KMS-11 (cell line): ENCODE measurements at regions not wholly inside any gene's neighbourhood (a gene's known extent, or its start where the extent isn't known, plus 50 kb on each side); places are given as distances from the start of the nearest gene placed in this dataset.
"Not testable (repeated sequence)": the region's sequence is repeated elsewhere in the genome, so short reads cannot be mapped to it uniquely, and the experiment has no call there.

ENCODE experiments used
- H2AFZ ChIP-seq: fragments of 200-600 bp; sonication (generic); 2 replicates; pipeline ENCODE4 v1.6.1; 2016; ENCODE audit warnings: antibody characterized with exemption, mixed run types, low read depth
- H3K27ac ChIP-seq: fragments of 200-600 bp; sonication (generic); 2 replicates; pipeline ENCODE4 v1.6.1; 2016; ENCODE audit warnings: mild to moderate bottlenecking, mixed run types
- H3K27me3 ChIP-seq: fragments of 200-600 bp; sonication (generic); 2 replicates; pipeline ENCODE4 v1.6.1; 2017; ENCODE audit warnings: mild to moderate bottlenecking, low read depth, mixed run types, moderate library complexity; ENCODE audit not compliant: insufficient read depth
- H3K36me3 ChIP-seq: fragments of 200-600 bp; sonication (generic); 2 replicates; pipeline ENCODE4 v1.6.1; 2017; ENCODE audit warnings: mild to moderate bottlenecking, mixed run types; ENCODE audit not compliant: insufficient read depth
- H3K4me1 ChIP-seq: fragments of 200-600 bp; sonication (generic); 2 replicates; pipeline ENCODE4 v1.6.1; 2016; ENCODE audit warnings: mild to moderate bottlenecking, low read depth, mixed run types; ENCODE audit not compliant: poor library complexity, severe bottlenecking
- H3K4me2 ChIP-seq: fragments of 200-600 bp; sonication (generic); 2 replicates; pipeline ENCODE4 v1.7.0; 2016; ENCODE audit warnings: mild to moderate bottlenecking, mixed run types
- H3K4me3 ChIP-seq: fragments of 200-600 bp; sonication (generic); IDR thresholded peaks from 2 replicates; pipeline ENCODE4 v1.6.1; 2017; ENCODE audit warnings: low read depth, low read length, mixed read lengths; ENCODE audit not compliant: insufficient read depth
- H3K79me2 ChIP-seq: fragments of 200-600 bp; sonication (generic); 2 replicates; pipeline ENCODE4 v1.6.1; 2016; ENCODE audit warnings: low read depth, mixed run types; ENCODE audit not compliant: insufficient read depth
- H3K9ac ChIP-seq: fragments of 200-600 bp; sonication (generic); 2 replicates; pipeline ENCODE4 v1.6.1; 2016; ENCODE audit warnings: mild to moderate bottlenecking, mixed run types
- H4K20me1 ChIP-seq: fragments of 200-600 bp; sonication (generic); 2 replicates; pipeline ENCODE4 v1.6.1; 2016; ENCODE audit warnings: mild to moderate bottlenecking, mixed run types; ENCODE audit not compliant: insufficient read depth
- TF ChIP-seq, protein P1 (sequence below): fragments of 200-600 bp; sonication (generic); conservative IDR thresholded peaks from 2 replicates; pipeline ENCODE4 v1.6.1; 2017; ENCODE audit warnings: low read depth, mild to moderate bottlenecking, antibody characterized with exemption, low read length, moderate library complexity, mixed read lengths

DNA sequence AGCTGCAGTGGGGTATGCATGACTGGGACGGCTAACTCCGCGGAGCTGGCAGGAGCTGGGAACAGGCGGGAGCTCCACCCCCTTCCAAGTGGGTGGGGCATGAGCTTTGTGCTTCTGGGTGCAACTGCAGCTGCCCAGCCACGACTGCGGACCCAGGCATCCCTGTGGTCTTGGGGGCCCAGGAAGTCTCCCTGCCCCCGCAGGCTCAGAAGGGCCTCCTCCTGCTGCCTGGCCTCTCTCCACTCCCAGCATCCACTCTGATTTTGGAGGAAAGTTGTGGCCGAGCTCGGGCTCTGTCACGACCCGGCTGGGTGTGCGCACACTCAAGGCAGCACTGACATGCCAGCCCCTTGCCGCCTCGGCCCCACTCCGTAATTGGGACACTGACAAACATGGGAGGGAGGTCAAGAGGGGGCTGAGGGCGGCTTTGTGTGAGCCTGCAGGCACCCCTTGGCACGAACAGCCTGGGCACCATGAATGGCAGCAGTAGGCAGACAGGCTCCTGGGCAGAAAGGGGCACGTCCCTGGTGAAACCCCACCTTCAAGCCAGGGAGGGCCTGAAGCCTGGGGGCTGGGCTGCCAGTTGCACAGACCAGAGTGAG, 822.6 kb downstream of the GLUD2 start:
- no peaks in the 10 kb centered on the region for H3K27me3 ChIP-seq
- no peak overlapping the region for H3K4me3 ChIP-seq
- TF ChIP-seq, protein P1, sequence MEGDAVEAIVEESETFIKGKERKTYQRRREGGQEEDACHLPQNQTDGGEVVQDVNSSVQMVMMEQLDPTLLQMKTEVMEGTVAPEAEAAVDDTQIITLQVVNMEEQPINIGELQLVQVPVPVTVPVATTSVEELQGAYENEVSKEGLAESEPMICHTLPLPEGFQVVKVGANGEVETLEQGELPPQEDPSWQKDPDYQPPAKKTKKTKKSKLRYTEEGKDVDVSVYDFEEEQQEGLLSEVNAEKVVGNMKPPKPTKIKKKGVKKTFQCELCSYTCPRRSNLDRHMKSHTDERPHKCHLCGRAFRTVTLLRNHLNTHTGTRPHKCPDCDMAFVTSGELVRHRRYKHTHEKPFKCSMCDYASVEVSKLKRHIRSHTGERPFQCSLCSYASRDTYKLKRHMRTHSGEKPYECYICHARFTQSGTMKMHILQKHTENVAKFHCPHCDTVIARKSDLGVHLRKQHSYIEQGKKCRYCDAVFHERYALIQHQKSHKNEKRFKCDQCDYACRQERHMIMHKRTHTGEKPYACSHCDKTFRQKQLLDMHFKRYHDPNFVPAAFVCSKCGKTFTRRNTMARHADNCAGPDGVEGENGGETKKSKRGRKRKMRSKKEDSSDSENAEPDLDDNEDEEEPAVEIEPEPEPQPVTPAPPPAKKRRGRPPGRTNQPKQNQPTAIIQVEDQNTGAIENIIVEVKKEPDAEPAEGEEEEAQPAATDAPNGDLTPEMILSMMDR = no peak
- H3K79me2 ChIP-seq = no peaks in the 10 kb centered on the region
- H3K4me2 ChIP-seq = no peak overlapping the region
- no peaks in the 10 kb centered on the region for H4K20me1 ChIP-seq
- H3K27ac ChIP-seq = no peak overlapping the region
- no peak overlapping the region for H3K9ac ChIP-seq
- no peak overlapping the region for H2AFZ ChIP-seq
- no peaks in the 10 kb centered on the region for H3K4me1 ChIP-seq
- no peaks in the 10 kb centered on the region for H3K36me3 ChIP-seq

DNA sequence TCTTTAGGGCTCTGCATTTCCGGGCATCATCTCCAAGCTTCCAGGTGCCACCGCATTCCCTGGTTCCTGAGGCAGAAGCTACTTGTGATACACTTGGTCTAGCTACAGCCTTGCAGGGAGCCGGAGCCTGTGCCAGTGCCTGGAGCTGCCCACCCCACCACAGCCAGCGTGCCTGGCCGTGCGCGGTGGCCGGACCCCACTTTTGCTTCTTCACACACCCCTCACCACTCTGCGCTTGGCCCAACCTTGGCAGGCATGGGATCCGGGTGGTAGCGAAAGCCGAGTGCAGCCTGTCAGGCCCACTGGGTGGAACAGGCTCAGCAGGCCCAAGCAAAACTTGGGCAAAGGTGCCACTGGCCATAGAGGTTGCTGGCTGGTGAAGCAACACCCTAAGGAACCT, 823.7 kb downstream of the GLUD2 start:
- H3K27ac ChIP-seq = no peak overlapping the region
- no peak overlapping the region for H3K4me2 ChIP-seq
- no peaks in the 10 kb centered on the region for H3K36me3 ChIP-seq
- TF ChIP-seq, protein P1 = no peak
- H4K20me1 ChIP-seq = no peaks in the 10 kb centered on the region
- H3K4me1 ChIP-seq = no peaks in the 10 kb centered on the region
- H3K9ac ChIP-seq = no peak overlapping the region
- H3K4me3 ChIP-seq = no peak overlapping the region
- no peaks in the 10 kb centered on the region for H3K79me2 ChIP-seq
- H3K27me3 ChIP-seq = no peaks in the 10 kb centered on the region
- no peak overlapping the region for H2AFZ ChIP-seq

DNA sequence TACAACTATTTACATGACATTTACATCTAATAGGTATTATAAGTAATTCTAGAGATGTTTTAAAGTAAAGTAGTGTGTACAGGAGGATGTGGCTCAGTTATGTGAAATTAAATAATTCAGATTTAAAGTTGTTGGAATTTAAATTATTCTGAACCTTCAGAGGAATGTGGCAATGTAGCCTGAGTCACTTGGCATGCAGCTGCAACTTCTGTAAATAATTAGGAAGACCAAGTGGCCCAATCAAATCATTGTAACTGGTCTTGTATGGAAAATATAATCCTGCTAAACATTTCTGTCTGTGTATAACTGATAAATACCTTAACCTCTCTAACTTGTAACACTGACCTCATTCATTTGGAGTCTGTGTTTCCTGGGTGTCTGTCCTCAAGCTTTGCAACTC, 828.9 kb downstream of the GLUD2 start:
- Histone ChIP-seq H3K4me3 (no peak overlapping the region), H3K27ac (no peak overlapping the region), H2AFZ (no peak overlapping the region), H3K36me3 (no peaks in the 10 kb centered on the region), H3K4me1 (no peaks in the 10 kb centered on the region), H3K4me2 (no peak overlapping the region), H3K79me2 (no peaks in the 10 kb centered on the region), H4K20me1 (no peaks in the 10 kb centered on the region), H3K9ac (no peak overlapping the region), H3K27me3 (no peaks in the 10 kb centered on the region)
- TF ChIP-seq, protein P1 = no peak

DNA sequence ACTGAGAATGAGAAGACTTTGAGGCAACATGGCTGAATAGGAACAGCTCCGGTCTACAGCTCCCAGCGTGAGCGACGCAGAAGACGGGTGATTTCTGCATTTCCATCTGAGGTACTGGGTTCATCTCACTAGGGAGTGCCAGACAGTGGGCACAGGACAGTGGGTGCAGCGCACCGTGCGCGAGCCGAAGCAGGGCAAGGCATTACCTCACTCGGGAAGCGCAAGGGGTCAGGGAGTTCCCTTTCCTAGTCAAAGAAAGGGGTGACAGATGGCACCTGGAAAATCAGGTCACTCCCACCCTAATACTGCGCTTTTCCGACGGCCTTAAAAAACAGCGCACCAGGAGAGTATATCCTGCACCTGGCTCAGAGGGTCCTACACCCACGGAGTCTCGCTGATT, 829.9 kb downstream of the GLUD2 start:
- H3K27me3 ChIP-seq, H3K27ac ChIP-seq, H3K4me1 ChIP-seq, H3K4me2 ChIP-seq, H3K4me3 ChIP-seq, H3K79me2 ChIP-seq, H2AFZ ChIP-seq, H3K36me3 ChIP-seq, H3K9ac ChIP-seq, H4K20me1 ChIP-seq: not testable (repeated sequence)

DNA sequence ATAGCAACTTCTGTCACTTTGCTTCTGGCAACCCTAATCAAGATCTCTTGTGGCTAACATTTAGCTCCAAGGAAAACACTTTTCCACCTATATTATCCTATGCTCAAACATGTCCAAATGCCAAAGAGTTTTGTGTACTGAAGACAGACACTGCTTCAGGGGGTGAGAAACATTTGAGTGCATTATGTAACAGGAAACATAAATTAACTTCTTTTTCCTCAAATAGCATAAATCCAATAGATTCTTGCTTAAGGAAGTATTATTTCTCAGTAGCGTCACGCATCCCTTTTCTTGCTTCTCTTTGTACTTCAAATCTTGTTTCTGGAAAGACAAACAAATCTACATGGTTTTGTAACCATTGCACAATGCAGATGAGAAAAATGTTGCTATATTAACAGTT, 839.1 kb downstream of the GLUD2 start:
- Histone ChIP-seq H3K27ac (no peak overlapping the region), H3K9ac (no peak overlapping the region), H3K4me1 (no peaks in the 10 kb centered on the region), H3K27me3 (no peaks in the 10 kb centered on the region), H4K20me1 (no peaks in the 10 kb centered on the region), H3K36me3 (no peaks in the 10 kb centered on the region), H3K79me2 (no peaks in the 10 kb centered on the region), H3K4me2 (no peak overlapping the region), H2AFZ (no peak overlapping the region), H3K4me3 (no peak overlapping the region)
- TF ChIP-seq, protein P1 = no peak
